ENCODE measurements at regions not wholly inside any gene's neighbourhood (a gene's known extent, or its start where the extent isn't known, plus 50 kb on each side); places are given as distances from the start of the nearest gene placed in this dataset.

- no peak for TF ChIP-seq MAX (IDR thresholded peaks at IDR 0.05)
- TF ChIP-seq CREB1 (IDR thresholded peaks at IDR 0.05; ENCODE audit: low read depth), result no peak
- TF ChIP-seq, protein P1, sequence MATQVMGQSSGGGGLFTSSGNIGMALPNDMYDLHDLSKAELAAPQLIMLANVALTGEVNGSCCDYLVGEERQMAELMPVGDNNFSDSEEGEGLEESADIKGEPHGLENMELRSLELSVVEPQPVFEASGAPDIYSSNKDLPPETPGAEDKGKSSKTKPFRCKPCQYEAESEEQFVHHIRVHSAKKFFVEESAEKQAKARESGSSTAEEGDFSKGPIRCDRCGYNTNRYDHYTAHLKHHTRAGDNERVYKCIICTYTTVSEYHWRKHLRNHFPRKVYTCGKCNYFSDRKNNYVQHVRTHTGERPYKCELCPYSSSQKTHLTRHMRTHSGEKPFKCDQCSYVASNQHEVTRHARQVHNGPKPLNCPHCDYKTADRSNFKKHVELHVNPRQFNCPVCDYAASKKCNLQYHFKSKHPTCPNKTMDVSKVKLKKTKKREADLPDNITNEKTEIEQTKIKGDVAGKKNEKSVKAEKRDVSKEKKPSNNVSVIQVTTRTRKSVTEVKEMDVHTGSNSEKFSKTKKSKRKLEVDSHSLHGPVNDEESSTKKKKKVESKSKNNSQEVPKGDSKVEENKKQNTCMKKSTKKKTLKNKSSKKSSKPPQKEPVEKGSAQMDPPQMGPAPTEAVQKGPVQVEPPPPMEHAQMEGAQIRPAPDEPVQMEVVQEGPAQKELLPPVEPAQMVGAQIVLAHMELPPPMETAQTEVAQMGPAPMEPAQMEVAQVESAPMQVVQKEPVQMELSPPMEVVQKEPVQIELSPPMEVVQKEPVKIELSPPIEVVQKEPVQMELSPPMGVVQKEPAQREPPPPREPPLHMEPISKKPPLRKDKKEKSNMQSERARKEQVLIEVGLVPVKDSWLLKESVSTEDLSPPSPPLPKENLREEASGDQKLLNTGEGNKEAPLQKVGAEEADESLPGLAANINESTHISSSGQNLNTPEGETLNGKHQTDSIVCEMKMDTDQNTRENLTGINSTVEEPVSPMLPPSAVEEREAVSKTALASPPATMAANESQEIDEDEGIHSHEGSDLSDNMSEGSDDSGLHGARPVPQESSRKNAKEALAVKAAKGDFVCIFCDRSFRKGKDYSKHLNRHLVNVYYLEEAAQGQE (IDR thresholded peaks at IDR 0.05; ENCODE audit: low read depth), result no peak
- no peak for TF ChIP-seq TAF1 (IDR thresholded peaks at IDR 0.05; ENCODE audit: low read depth)
- no peak for TF ChIP-seq EP300 (IDR thresholded peaks at IDR 0.05; ENCODE audit: borderline replicate concordance)
Measured at GRCh38 chr5:124867137-124867704, 120.8 kb upstream of the ZNF608 start.
